HUES64 (cell line): ENCODE measurements at regions not wholly inside any gene's neighbourhood (a gene's known extent, or its start where the extent isn't known, plus 50 kb on each side); places are given as distances from the start of the nearest gene placed in this dataset.

Experiments used
- H3K27ac ChIP-seq: 2 replicates; pipeline ENCODE4 v1.7.0; 2013; ENCODE audit warnings: low read depth, low read length, inconsistent platforms
- H3K27me3 ChIP-seq: 2 replicates; pipeline ENCODE4 v1.6.1; 2013; ENCODE audit warnings: mild to moderate bottlenecking, low read length; ENCODE audit not compliant: insufficient read depth
- H3K36me3 ChIP-seq: 2 replicates; pipeline ENCODE4 v1.6.1; 2013; ENCODE audit warnings: mild to moderate bottlenecking, low read length; ENCODE audit not compliant: insufficient read depth
- H3K4me1 ChIP-seq: 2 replicates; pipeline ENCODE4 v1.6.1; 2013; ENCODE audit warnings: mild to moderate bottlenecking, low read length, moderate library complexity; ENCODE audit not compliant: insufficient read depth
- H3K4me3 ChIP-seq: 2 replicates; pipeline ENCODE4 v1.5.1; 2013; ENCODE audit warnings: mild to moderate bottlenecking, low read length, moderate library complexity
- H3K9ac ChIP-seq: 2 replicates; pipeline ENCODE4 v1.6.1; 2013; ENCODE audit warnings: mild to moderate bottlenecking, low read depth, low read length
- H3K9me3 ChIP-seq: 2 replicates; pipeline ENCODE4 v1.6.1; 2013; ENCODE audit warnings: low read depth, low read length; ENCODE audit not compliant: insufficient read depth
- WGBS: fragments of 150-250, 120-280 bp; methylation state at CpG from one replicate; pipeline ENCODE4 v1.1.7; 2013; ENCODE audit warnings: missing lambda C conversion rate; 5-methylcytosine and 5-hydroxymethylcytosine counted together

DNA sequence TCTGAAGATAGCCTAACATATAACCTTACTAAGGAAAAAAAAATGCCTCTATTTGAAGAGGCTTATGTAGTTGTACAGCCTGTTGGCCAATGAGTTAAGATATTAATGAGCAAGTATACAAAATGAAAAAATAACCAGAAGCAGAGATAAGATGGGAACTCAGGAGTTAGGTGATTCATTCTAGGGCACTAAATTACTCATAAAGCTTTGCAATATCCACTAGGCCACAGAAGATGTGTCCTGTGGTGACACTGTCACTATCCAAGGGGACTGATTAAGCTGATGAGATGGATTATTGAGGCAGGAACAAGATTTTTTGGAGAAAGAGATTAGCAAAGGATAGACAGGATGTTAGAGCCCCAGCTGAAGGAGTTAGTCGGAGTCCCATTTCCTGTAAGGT, 99.6 kb downstream of the LIG4 start:
- Histone ChIP-seq H3K27me3 (no peaks in the 10 kb centered on the region), H3K27ac (no peak overlapping the region), H3K36me3 (no peaks in the 10 kb centered on the region), H3K4me1 (no peaks in the 10 kb centered on the region; the same call in 1 of the 2 replicates), H3K9me3 (no peaks in the 10 kb centered on the region), H3K9ac (no peak overlapping the region), H3K4me3 (no peak overlapping the region)
- WGBS: 89% methylated on average over 1 of the region's 1 CpG

DNA sequence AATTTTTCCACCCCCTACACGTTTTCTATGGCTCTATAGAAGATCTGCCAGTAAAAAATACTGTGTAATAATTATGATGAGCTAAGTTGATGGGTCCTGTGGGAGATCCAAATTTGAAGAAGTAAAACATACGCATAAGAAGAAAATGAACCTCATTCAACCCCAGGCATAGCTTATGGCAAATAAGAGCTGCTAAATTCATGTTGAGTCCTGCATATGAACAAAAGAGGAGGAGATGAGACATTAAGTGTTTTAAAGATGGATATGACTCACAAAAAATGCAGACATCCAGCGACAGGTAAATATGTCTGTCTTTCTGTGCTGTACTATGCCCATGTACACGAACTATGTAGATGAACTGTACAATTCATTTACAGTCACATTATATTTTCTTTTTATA, 101.9 kb downstream of the LIG4 start:
- H3K4me3 ChIP-seq: no peak overlapping the region
- no peak overlapping the region for H3K27ac ChIP-seq
- no peak overlapping the region for H3K9ac ChIP-seq
- H3K9me3 ChIP-seq: no peaks in the 10 kb centered on the region
- H3K27me3 ChIP-seq: no peaks in the 10 kb centered on the region
- H3K4me1 ChIP-seq: no peaks in the 10 kb centered on the region
- 71% methylated on average over 3 of the region's 4 CpGs for WGBS
- no peaks in the 10 kb centered on the region for H3K36me3 ChIP-seq

GRCh38 chr13:108104736-108105135, 110.6 kb downstream of the LIG4 start:
- Histone ChIP-seq H3K36me3 (no peaks in the 10 kb centered on the region), H3K9ac (no peak overlapping the region), H3K9me3 (no peaks in the 10 kb centered on the region), H3K4me1 (peaks cover 7% of the 10 kb centered on the region; the same call in 1 of the 2 replicates), H3K27me3 (no peaks in the 10 kb centered on the region), H3K4me3 (no peak overlapping the region), H3K27ac (no peak overlapping the region)
- WGBS: 89% methylated on average over 1 of the region's 2 CpGs

GRCh38 chr13:108102771-108103170, 112.6 kb downstream of the LIG4 start:
- Histone ChIP-seq H3K36me3 (no peaks in the 10 kb centered on the region), H3K4me3 (no peak overlapping the region), H3K27me3 (no peaks in the 10 kb centered on the region), H3K9ac (no peak overlapping the region), H3K9me3 (no peaks in the 10 kb centered on the region), H3K27ac (no peak overlapping the region), H3K4me1 (peaks cover 7% of the 10 kb centered on the region; the same call in 1 of the 2 replicates)
- 95% methylated on average over 6 of the region's 6 CpGs for WGBS

DNA sequence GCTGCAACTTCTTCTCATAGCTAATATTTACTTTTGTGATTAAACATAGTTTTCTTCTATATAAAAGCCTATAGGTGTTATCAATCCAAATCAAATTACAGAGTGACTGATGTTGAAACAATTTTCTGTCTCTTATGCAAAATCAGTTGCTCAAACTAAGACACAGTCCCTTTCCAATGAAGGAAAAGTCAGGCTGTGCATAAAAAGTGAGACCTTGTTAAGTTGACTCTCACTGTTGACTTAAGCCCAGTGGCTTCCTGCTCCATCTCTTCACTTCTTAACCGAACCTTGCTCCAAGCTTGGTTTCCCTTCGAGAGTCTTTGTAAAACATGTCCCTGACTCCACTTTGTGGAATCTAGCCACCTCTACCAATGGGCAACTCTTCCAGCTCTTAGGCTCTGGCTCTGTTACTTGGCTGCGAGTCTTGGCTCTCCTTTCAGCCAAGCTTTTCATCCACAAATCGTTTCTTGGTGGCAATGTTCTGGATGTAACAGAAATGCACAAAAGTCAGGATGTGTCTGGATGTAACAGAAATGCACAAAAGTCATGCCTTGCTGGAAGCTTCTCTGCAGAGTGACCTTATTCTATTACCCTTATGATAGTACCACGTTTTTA, 118.9 kb downstream of the LIG4 start:
- 86% methylated on average over 5 of the region's 5 CpGs for WGBS
- Histone ChIP-seq H3K27ac (no peak overlapping the region), H3K27me3 (no peaks in the 10 kb centered on the region), H3K9ac (no peak overlapping the region), H3K4me3 (no peak overlapping the region), H3K36me3 (no peaks in the 10 kb centered on the region), H3K9me3 (no peaks in the 10 kb centered on the region), H3K4me1 (no peaks in the 10 kb centered on the region)

DNA sequence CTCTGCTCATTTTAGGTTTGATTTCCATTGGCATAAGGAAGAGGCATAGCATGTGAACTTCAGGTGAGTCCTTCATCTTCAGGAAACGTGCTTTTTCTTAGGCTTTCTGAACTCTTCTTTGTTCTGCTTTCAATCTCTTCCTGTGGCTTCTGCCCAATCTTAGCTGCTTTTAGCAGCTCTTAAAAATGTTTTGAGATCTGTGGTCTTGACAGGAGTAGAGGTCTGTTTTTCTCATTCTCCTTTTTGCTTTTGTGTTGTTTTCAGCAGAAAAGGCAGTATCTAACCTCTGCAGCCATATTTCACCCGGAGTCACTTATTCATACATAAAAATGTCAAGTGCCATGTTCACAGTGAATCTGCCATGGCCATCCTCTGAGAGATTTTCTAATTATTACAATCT, 120.3 kb downstream of the LIG4 start:
- 93% methylated on average over 2 of the region's 2 CpGs for WGBS
- Histone ChIP-seq H3K9ac (no peak overlapping the region), H3K27ac (no peak overlapping the region), H3K27me3 (no peaks in the 10 kb centered on the region), H3K36me3 (no peaks in the 10 kb centered on the region), H3K9me3 (no peaks in the 10 kb centered on the region), H3K4me1 (no peaks in the 10 kb centered on the region), H3K4me3 (no peak overlapping the region)

DNA sequence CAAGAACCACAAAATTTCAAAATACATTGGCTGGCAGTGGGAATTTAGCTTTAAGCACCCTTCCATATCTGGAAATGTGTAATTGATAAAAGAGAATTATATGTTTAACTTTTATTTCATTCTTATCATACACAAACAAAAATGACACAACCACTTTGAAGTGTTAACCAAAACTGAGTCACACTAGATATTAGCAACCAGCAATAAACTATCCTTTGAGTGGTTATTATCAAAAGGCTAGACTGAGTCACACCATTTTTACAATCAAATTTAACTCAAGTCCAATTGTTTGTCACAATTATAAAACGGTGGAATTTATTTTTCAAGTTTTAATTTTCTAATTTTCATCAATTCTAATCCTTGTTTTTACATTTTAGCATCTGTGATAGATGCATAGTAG, 121.7 kb downstream of the LIG4 start:
- no peak overlapping the region for H3K9ac ChIP-seq
- no peaks in the 10 kb centered on the region for H3K4me1 ChIP-seq
- H3K36me3 ChIP-seq: no peaks in the 10 kb centered on the region
- H3K4me3 ChIP-seq: no peak overlapping the region
- WGBS: no CpG with 5 or more reads among the region's 1 CpG
- H3K27me3 ChIP-seq: no peaks in the 10 kb centered on the region
- no peaks in the 10 kb centered on the region for H3K9me3 ChIP-seq
- H3K27ac ChIP-seq: no peak overlapping the region

GRCh38 chr13:108087810-108088209, 127.5 kb downstream of the LIG4 start:
- 88% methylated on average over 2 of the region's 3 CpGs for WGBS
- H3K27ac ChIP-seq: no peak overlapping the region
- H3K4me3 ChIP-seq: no peak overlapping the region

DNA sequence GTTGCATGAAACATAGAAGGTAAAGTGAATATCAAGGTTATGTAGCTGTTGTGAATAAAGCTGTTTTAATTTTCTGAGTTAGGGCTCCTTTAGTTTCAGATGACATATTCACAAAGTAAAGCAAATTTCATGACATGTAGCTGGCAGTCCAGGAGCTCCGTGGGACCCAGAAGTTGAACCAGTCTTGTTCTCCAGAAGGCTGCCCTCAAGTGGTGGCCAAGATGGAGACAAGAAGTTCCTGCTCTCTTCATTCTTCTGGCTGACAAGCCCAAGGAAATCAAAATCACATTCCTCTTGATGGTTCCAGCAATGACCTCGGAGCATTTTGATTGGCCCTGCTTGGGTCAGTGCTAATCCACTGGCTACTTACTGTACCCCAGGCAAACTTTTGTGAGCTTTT, 128.7 kb downstream of the LIG4 start:
- no peaks in the 10 kb centered on the region for H3K36me3 ChIP-seq
- WGBS: 66% methylated on average over 2 of the region's 2 CpGs

More at GRCh38 chr13:108087810-108088209, 127.5 kb downstream of the LIG4 start:
- H3K9ac ChIP-seq: no peak overlapping the region
- no peaks in the 10 kb centered on the region for H3K9me3 ChIP-seq
- no peaks in the 10 kb centered on the region for H3K36me3 ChIP-seq
- H3K27me3 ChIP-seq: no peaks in the 10 kb centered on the region
- H3K4me1 ChIP-seq: peaks cover 8% of the 10 kb centered on the region

GRCh38 chr13:108084840-108085239, 130.5 kb downstream of the LIG4 start:
- no peak overlapping the region for H3K9ac ChIP-seq
- H3K4me3 ChIP-seq: no peak overlapping the region
- no peaks in the 10 kb centered on the region for H3K36me3 ChIP-seq
- peaks cover 18% of the 10 kb centered on the region for H3K4me1 ChIP-seq
- H3K27ac ChIP-seq: no peak overlapping the region
- 88% methylated on average over 3 of the region's 3 CpGs for WGBS
- H3K27me3 ChIP-seq: no peaks in the 10 kb centered on the region
- H3K9me3 ChIP-seq: no peaks in the 10 kb centered on the region

More for the DNA sequence above, 128.7 kb downstream of the LIG4 start:
- Histone ChIP-seq H3K4me3 (no peak overlapping the region), H3K27ac (no peak overlapping the region), H3K27me3 (no peaks in the 10 kb centered on the region), H3K4me1 (peaks cover 18% of the 10 kb centered on the region), H3K9me3 (no peaks in the 10 kb centered on the region), H3K9ac (no peak overlapping the region)

- H3K27me3 ChIP-seq: no peaks in the 10 kb centered on the region
- WGBS: 40% methylated on average over 2 of the region's 2 CpGs
These were observed 132.3 kb downstream of the LIG4 start for GRCh38 chr13:108083056-108083455.

DNA sequence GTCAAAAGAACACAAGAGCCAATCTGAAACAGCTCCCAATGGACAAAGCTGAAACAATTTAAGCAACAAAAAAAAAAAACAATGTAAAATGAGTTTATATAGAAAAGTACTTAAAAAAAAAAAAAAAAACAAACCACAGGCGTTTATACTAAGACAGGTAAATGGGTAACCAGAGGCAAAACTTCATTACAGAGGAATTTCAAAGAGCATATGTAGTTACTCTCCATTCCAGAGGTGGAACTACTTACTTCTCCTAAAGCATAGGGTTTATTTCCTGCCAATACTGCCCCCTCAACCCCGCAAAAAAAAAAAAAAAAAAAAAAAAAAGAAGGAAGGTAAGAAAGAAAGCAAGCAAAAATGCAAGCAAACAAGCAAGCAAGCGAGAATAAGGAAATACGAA, 132.9 kb downstream of the LIG4 start:
- 90% methylated on average over 3 of the region's 4 CpGs for WGBS
- H3K27ac ChIP-seq: no peak overlapping the region

More at GRCh38 chr13:108083056-108083455, 132.3 kb downstream of the LIG4 start:
- no peak overlapping the region for H3K4me3 ChIP-seq
- no peak overlapping the region for H3K27ac ChIP-seq
- no peaks in the 10 kb centered on the region for H3K36me3 ChIP-seq
- H3K9me3 ChIP-seq: no peaks in the 10 kb centered on the region
- peaks cover 18% of the 10 kb centered on the region for H3K4me1 ChIP-seq
- H3K9ac ChIP-seq: no peak overlapping the region

More for the DNA sequence above, 132.9 kb downstream of the LIG4 start:
- Histone ChIP-seq H3K27me3 (no peaks in the 10 kb centered on the region), H3K9ac (no peak overlapping the region), H3K4me1 (peaks cover 18% of the 10 kb centered on the region), H3K4me3 (no peak overlapping the region), H3K9me3 (peaks cover 3% of the 10 kb centered on the region; the same call in 1 of the 2 replicates), H3K36me3 (no peaks in the 10 kb centered on the region)
